ENCODE measurements at regions not wholly inside any gene's neighbourhood (a gene's known extent, or its start where the extent isn't known, plus 50 kb on each side); places are given as distances from the start of the nearest gene placed in this dataset.

- TF ChIP-seq, protein P1, sequence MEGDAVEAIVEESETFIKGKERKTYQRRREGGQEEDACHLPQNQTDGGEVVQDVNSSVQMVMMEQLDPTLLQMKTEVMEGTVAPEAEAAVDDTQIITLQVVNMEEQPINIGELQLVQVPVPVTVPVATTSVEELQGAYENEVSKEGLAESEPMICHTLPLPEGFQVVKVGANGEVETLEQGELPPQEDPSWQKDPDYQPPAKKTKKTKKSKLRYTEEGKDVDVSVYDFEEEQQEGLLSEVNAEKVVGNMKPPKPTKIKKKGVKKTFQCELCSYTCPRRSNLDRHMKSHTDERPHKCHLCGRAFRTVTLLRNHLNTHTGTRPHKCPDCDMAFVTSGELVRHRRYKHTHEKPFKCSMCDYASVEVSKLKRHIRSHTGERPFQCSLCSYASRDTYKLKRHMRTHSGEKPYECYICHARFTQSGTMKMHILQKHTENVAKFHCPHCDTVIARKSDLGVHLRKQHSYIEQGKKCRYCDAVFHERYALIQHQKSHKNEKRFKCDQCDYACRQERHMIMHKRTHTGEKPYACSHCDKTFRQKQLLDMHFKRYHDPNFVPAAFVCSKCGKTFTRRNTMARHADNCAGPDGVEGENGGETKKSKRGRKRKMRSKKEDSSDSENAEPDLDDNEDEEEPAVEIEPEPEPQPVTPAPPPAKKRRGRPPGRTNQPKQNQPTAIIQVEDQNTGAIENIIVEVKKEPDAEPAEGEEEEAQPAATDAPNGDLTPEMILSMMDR (IDR thresholded peaks at IDR 0.05 in 4 of 5, conservative IDR thresholded peaks at IDR 0.05 in 1 of 5) = no peak
- TF ChIP-seq POLR2A (IDR thresholded peaks at IDR 0.05) = no peak
Measured at GRCh38 chr2:6470518-6470917, 395.2 kb downstream of the CMPK2 start.

All from gastrocnemius medialis (tissue), 4 donors.